ENCODE measurements at regions not wholly inside any gene's neighbourhood (a gene's known extent, or its start where the extent isn't known, plus 50 kb on each side); places are given as distances from the start of the nearest gene placed in this dataset.

GRCh38 chr5:124121198-124121597 lies 609.2 kb downstream of the CSNK1G3 start:
- no peak for TF ChIP-seq POLR2A (IDR thresholded peaks at IDR 0.05)
- TF ChIP-seq CTCF (IDR thresholded peaks at IDR 0.05) = no peak

All from right lobe of liver (tissue), 4 donors.